ENCODE measurements at regions not wholly inside any gene's neighbourhood (a gene's known extent, or its start where the extent isn't known, plus 50 kb on each side); places are given as distances from the start of the nearest gene placed in this dataset.

- intact Hi-C loops (cut with DNase I; ENCODE audit: low total_unique reads) = no loop called here
- Histone ChIP-seq H3K4me3 (no peak overlapping the region), H3K4me1 (peaks cover 0 to 9% (median 2%) of the 10 kb centered on the region in 4 donors), H3K27ac (no peak overlapping the region), H3K36me3 (no peaks in the 10 kb centered on the region), H3K27me3 (no peaks in the 10 kb centered on the region), H3K9me3 (no peaks in the 10 kb centered on the region)
- DNase-seq = no peak
- TF ChIP-seq CTCF (IDR thresholded peaks at IDR 0.05) (no peak), POLR2AphosphoS5 (IDR thresholded peaks at IDR 0.05) (no peak), EP300 (IDR thresholded peaks at IDR 0.05; ENCODE audit: low read depth) (no peak), POLR2A (IDR thresholded peaks at IDR 0.05) (no peak)
- in situ Hi-C loops (cut with MboI; ENCODE audit: low pct_ligation_motif_present in 1 of 4, low pct_unique_long_range_greater_than_20kb in 1 of 4, low sequenced_read_pairs in 3 of 4) = no loop called here
- WGBS, 2 donors (ENCODE audit: low coverage in 1 of 2) = 33 to 39% methylated on average over 1 to 2 of the region's 2 CpGs
These were observed 96.1 kb upstream of the NXT1 start for GRCh38 chr20:23254505-23254904.

- 68 to 86% methylated on average over 4 to 5 of the region's 5 CpGs for WGBS, 2 donors (ENCODE audit: low coverage in 1 of 2)
- Histone ChIP-seq H3K4me3 (no peak overlapping the region), H3K36me3 (no peaks in the 10 kb centered on the region), H3K4me1 (peaks cover 0 to 9% (median 2%) of the 10 kb centered on the region in 4 donors), H3K9me3 (no peaks in the 10 kb centered on the region), H3K27ac (no peak overlapping the region), H3K27me3 (no peaks in the 10 kb centered on the region)
- in situ Hi-C loops (cut with MboI; ENCODE audit: low pct_ligation_motif_present in 1 of 4, low pct_unique_long_range_greater_than_20kb in 1 of 4, low sequenced_read_pairs in 3 of 4) = no loop called here
- no peak for TF ChIP-seq CTCF (IDR thresholded peaks at IDR 0.05)
- no peak for TF ChIP-seq POLR2A (IDR thresholded peaks at IDR 0.05)
- TF ChIP-seq EP300 (IDR thresholded peaks at IDR 0.05; ENCODE audit: low read depth) = no peak
- no peak for TF ChIP-seq POLR2AphosphoS5 (IDR thresholded peaks at IDR 0.05)
- no peak for DNase-seq
- intact Hi-C loops (cut with DNase I; ENCODE audit: low total_unique reads) = no loop called here
These were observed 96.6 kb upstream of the NXT1 start for GRCh38 chr20:23254034-23254433.

GRCh38 chr20:23253524-23253923, 97.1 kb upstream of the NXT1 start:
- Histone ChIP-seq H3K36me3 (no peaks in the 10 kb centered on the region), H3K27me3 (no peaks in the 10 kb centered on the region), H3K4me1 (peaks cover 0 to 9% (median 2%) of the 10 kb centered on the region in 4 donors), H3K4me3 (no peak overlapping the region), H3K27ac (no peak overlapping the region), H3K9me3 (no peaks in the 10 kb centered on the region)
- 79 to 92% methylated on average over 3 of the region's 3 CpGs for WGBS, 2 donors (ENCODE audit: low coverage in 1 of 2)
- intact Hi-C loops (cut with DNase I; ENCODE audit: low total_unique reads) (no loop called here), in situ Hi-C loops (cut with MboI; ENCODE audit: low pct_ligation_motif_present in 1 of 4, low pct_unique_long_range_greater_than_20kb in 1 of 4, low sequenced_read_pairs in 3 of 4) (no loop called here)
- TF ChIP-seq POLR2AphosphoS5 (IDR thresholded peaks at IDR 0.05) = no peak
- TF ChIP-seq POLR2A (IDR thresholded peaks at IDR 0.05) = no peak
- no peak for TF ChIP-seq CTCF (IDR thresholded peaks at IDR 0.05)
- TF ChIP-seq EP300 (IDR thresholded peaks at IDR 0.05; ENCODE audit: low read depth) = no peak
- DNase-seq = no peak

GRCh38 chr20:23251779-23252178, 98.8 kb upstream of the NXT1 start:
- intact Hi-C loops (cut with DNase I; ENCODE audit: low total_unique reads) (no loop called here), in situ Hi-C loops (cut with MboI; ENCODE audit: low pct_ligation_motif_present in 1 of 4, low pct_unique_long_range_greater_than_20kb in 1 of 4, low sequenced_read_pairs in 3 of 4) (no loop called here)
- Histone ChIP-seq H3K36me3 (no peaks in the 10 kb centered on the region), H3K4me3 (no peak overlapping the region), H3K27ac (no peak overlapping the region), H3K9me3 (no peaks in the 10 kb centered on the region), H3K27me3 (no peaks in the 10 kb centered on the region), H3K4me1 (no peaks in the 10 kb centered on the region)
- TF ChIP-seq EP300 (IDR thresholded peaks at IDR 0.05; ENCODE audit: low read depth) (no peak), POLR2A (IDR thresholded peaks at IDR 0.05) (no peak), CTCF (IDR thresholded peaks at IDR 0.05) (no peak), POLR2AphosphoS5 (IDR thresholded peaks at IDR 0.05) (no peak)
- WGBS, 2 donors (ENCODE audit: low coverage in 1 of 2) = 71 to 86% methylated on average over 4 to 6 of the region's 6 CpGs
- DNase-seq = no peak

Measured in transverse colon (tissue), 4 donors.